Rectal smooth muscle tissue (tissue), 1 donor: ENCODE measurements at regions not wholly inside any gene's neighbourhood (a gene's known extent, or its start where the extent isn't known, plus 50 kb on each side); places are given as distances from the start of the nearest gene placed in this dataset.
"Not testable (repeated sequence)": the region's sequence is repeated elsewhere in the genome, so short reads cannot be mapped to it uniquely, and the experiment has no call there.

Source experiments
- H3K27ac ChIP-seq: one replicate; pipeline ENCODE4 v1.7.0; 2013; ENCODE audit warnings: low read depth, low read length, inconsistent platforms
- H3K27me3 ChIP-seq: one replicate; pipeline ENCODE4 v1.7.0; 2013; ENCODE audit warnings: low read length; ENCODE audit not compliant: control insufficient read depth, insufficient read depth
- H3K36me3 ChIP-seq: one replicate; pipeline ENCODE4 v1.7.0; 2013; ENCODE audit warnings: low read length; ENCODE audit not compliant: control insufficient read depth, insufficient read depth
- H3K4me1 ChIP-seq: one replicate; pipeline ENCODE4 v1.7.0; 2013; ENCODE audit warnings: low read length; ENCODE audit not compliant: control insufficient read depth, insufficient read depth
- H3K4me3 ChIP-seq: one replicate; pipeline ENCODE4 v1.7.0; 2013; ENCODE audit warnings: low read length
- H3K9ac ChIP-seq: one replicate; pipeline ENCODE4 v1.7.0; 2013; ENCODE audit warnings: low read length

DNA sequence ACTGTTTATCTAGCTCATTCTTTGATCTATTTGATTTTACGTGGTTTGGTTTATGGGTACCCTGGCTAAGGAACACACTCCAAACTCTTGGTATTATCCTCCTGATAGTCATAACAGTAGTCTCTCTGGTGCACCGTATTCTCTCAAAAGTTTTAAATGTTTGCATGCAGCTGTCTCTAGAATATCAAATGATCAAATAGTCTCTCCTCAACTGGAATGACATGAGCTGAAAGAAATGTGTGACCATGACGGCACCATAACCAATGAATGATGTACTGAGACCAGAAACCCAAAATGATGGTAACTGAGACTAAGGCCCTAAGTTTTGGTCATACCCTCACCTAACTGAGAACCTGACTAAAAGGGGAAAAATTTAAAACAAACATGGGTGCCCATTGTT, 319.4 kb downstream of the SLC7A11 start:
- Histone ChIP-seq H3K9ac (no peak overlapping the region), H3K27ac (no peak overlapping the region), H3K4me3 (no peak overlapping the region), H3K27me3 (no peaks in the 10 kb centered on the region), H3K36me3 (no peaks in the 10 kb centered on the region), H3K4me1 (no peaks in the 10 kb centered on the region)

DNA sequence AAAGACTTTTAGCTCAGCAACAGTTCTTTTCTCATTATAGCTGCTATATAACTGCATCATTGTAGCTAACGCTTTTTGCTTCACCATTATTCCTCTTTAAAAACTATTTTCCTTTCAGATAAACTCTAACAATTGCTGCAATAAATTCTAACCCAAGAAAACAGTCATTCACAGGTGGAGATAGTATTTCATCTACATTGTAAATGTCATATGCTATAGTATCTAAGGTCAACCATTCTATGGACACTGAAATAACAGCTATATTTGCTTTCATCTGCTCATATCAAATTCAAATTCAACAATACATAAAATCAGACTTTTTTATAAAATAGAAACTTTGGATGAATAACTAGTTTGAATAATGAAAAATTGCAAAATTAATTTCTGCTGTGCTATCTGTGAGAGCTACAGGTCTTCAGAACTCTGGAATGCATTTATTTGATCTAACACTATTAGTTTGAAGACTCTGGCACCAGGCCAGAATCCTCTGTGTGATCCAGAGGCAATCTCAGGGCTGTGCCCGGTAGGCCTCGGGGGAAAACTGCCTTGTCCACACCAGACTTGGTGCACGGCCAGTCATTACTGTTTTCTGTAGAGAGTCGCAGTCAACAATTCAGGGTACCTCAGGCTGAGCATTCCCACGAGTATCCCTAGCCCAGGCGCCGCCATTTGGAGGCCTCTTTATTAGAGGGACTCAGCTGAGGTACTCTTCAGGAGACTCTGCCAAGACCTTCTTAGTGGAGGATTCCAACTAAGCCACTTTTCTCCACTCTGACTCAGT, 332.4 kb downstream of the SLC7A11 start:
- Histone ChIP-seq H3K27me3 (no peaks in the 10 kb centered on the region), H3K4me1 (no peaks in the 10 kb centered on the region), H3K4me3 (no peak overlapping the region), H3K9ac (no peak overlapping the region), H3K36me3 (no peaks in the 10 kb centered on the region), H3K27ac (no peak overlapping the region)

DNA sequence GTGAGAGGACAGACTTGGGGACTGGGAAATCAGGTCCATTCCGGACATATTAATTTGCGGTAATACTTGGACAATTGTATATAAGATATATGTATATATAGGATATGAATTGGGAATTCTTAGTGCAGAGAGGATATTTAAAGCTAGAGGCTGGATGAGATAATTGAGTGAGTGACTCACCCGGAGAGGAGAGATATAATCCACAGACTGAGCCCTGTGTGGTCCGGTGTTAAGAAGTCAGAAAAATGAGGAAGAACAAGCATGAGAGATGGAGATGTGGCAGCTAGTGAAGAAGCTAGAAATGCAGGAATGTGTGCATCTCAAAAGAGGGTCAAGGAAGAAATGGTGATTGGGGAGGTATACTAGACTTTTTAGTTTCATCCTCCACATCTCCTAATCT, 336.2 kb downstream of the SLC7A11 start:
- Histone ChIP-seq H3K36me3 (no peaks in the 10 kb centered on the region), H3K9ac (no peak overlapping the region), H3K27ac (no peak overlapping the region)

GRCh38 chr4:137901114-137901513, 341.0 kb downstream of the SLC7A11 start:
- H3K27me3 ChIP-seq: no peaks in the 10 kb centered on the region
- H3K27ac ChIP-seq: no peak overlapping the region
- H3K4me3 ChIP-seq: no peak overlapping the region
- no peak overlapping the region for H3K9ac ChIP-seq
- no peaks in the 10 kb centered on the region for H3K36me3 ChIP-seq
- H3K4me1 ChIP-seq: no peaks in the 10 kb centered on the region

More for the DNA sequence above, 336.2 kb downstream of the SLC7A11 start:
- Histone ChIP-seq H3K4me3 (no peak overlapping the region), H3K27me3 (no peaks in the 10 kb centered on the region), H3K4me1 (no peaks in the 10 kb centered on the region)

GRCh38 chr4:137896221-137896737, 345.9 kb downstream of the SLC7A11 start:
- Histone ChIP-seq H3K27ac (no peak overlapping the region), H3K27me3 (no peaks in the 10 kb centered on the region), H3K4me3 (no peak overlapping the region), H3K36me3 (no peaks in the 10 kb centered on the region), H3K9ac (no peak overlapping the region), H3K4me1 (no peaks in the 10 kb centered on the region)

- not testable (repeated sequence) for H3K4me1 ChIP-seq, H3K4me3 ChIP-seq, H3K36me3 ChIP-seq, H3K27ac ChIP-seq, H3K27me3 ChIP-seq, H3K9ac ChIP-seq
Observed at GRCh38 chr4:137895515-137895914, 346.6 kb downstream of the SLC7A11 start.

DNA sequence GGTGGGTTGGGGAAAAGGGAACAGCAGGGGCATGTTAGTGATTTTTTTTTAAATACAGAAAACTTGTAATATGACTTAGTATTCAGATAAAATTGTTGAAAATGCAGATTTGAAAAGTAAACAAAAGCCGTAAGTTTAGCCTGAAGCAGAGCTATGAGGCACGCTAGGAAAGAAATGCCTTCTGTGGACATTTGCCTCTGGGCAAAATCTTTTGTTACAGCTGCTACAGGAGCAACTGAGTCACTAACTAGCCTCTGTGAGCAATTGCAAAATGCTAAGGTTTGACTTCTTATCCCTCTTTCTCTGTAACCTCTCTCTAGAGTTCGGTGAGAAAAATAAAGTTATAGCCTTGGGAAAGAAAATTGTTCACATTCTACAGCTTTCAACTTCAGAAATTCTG, 350.0 kb downstream of the SLC7A11 start:
- Histone ChIP-seq H3K36me3 (no peaks in the 10 kb centered on the region), H3K4me1 (no peaks in the 10 kb centered on the region), H3K4me3 (no peak overlapping the region), H3K27me3 (no peaks in the 10 kb centered on the region), H3K27ac (no peak overlapping the region), H3K9ac (no peak overlapping the region)

GRCh38 chr4:137890812-137891211, 351.3 kb downstream of the SLC7A11 start:
- Histone ChIP-seq H3K4me1 (no peaks in the 10 kb centered on the region), H3K9ac (no peak overlapping the region), H3K27ac (no peak overlapping the region), H3K27me3 (no peaks in the 10 kb centered on the region), H3K36me3 (no peaks in the 10 kb centered on the region), H3K4me3 (no peak overlapping the region)

- Histone ChIP-seq H3K27ac (no peak overlapping the region), H3K36me3 (no peaks in the 10 kb centered on the region), H3K9ac (no peak overlapping the region), H3K27me3 (no peaks in the 10 kb centered on the region), H3K4me1 (no peaks in the 10 kb centered on the region), H3K4me3 (no peak overlapping the region)
Observed at GRCh38 chr4:137881641-137882040, 349.3 kb upstream of the PCDH18 start.

DNA sequence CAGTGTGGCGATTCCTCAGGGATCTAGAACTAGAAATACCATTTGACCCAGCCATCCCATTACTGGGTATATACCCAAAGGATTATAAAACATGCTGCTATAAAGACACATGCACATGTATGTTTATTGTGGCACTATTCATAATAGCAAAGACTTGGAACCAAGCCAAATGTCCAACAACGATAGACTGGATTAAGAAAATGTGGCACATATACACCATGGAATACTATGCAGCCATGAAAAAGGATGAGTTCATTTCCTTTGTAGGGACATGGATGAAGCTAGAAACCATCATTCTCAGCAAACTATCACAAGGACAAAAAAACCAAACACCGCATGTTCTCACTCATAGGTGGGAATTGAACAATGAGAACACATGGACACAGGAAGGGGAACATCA, 335.8 kb upstream of the PCDH18 start:
- H3K4me3 ChIP-seq, H3K36me3 ChIP-seq, H3K9ac ChIP-seq: not testable (repeated sequence)

DNA sequence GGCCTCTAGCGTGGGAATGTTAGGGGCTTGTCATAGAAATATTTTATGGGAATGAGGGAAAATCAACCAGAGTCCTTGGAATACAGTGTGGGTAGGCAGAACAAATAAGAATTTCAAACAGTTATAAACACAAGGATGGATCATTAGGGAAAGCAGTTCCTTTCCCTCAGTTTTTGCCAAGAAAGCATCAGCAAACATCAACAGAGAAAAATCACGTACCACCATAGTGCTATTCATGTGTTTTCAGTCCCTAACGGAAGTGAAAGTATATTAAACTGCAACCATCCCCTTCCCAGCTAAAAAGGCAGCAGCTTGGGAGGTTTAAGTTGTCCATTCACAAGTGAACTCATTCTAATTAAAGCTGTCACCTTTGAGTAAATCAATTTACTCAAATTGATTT, 334.4 kb upstream of the PCDH18 start:
- no peak overlapping the region for H3K9ac ChIP-seq

More for the DNA sequence above, 335.8 kb upstream of the PCDH18 start:
- H3K27ac ChIP-seq, H3K4me1 ChIP-seq, H3K27me3 ChIP-seq: not testable (repeated sequence)

GRCh38 chr4:137861682-137862081, 329.4 kb upstream of the PCDH18 start:
- no peaks in the 10 kb centered on the region for H3K27me3 ChIP-seq
- H3K36me3 ChIP-seq: no peaks in the 10 kb centered on the region
- H3K27ac ChIP-seq: no peak overlapping the region
- H3K4me1 ChIP-seq: no peaks in the 10 kb centered on the region
- H3K9ac ChIP-seq: no peak overlapping the region
- H3K4me3 ChIP-seq: no peak overlapping the region

More for the DNA sequence above, 334.4 kb upstream of the PCDH18 start:
- Histone ChIP-seq H3K27ac (no peak overlapping the region), H3K36me3 (no peaks in the 10 kb centered on the region), H3K27me3 (no peaks in the 10 kb centered on the region), H3K4me1 (no peaks in the 10 kb centered on the region), H3K4me3 (no peak overlapping the region)

DNA sequence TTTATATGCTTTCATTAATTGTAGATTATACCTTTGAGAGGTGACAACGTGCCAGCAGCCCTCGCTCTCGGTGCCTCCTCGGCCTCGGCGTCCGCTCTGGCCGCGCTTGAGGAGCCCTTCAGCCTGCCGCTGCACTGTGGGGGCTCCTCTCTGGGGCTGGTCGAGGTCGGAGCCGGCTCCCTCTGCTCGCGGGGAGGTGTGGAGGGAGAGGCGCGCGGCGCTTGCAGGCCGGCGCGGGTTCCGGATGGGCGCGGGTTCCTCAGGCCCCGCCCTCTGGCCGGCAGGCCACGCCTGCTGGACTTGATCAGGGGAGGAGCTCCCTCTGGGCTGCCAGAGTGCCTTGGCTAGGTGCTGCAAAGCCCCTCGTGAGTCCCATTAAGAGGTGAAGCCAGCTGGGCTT, 321.1 kb upstream of the PCDH18 start:
- no peak overlapping the region for H3K4me3 ChIP-seq
- H3K9ac ChIP-seq: no peak overlapping the region
- H3K27me3 ChIP-seq: no peaks in the 10 kb centered on the region
- no peaks in the 10 kb centered on the region for H3K4me1 ChIP-seq
- no peak overlapping the region for H3K27ac ChIP-seq
- H3K36me3 ChIP-seq: no peaks in the 10 kb centered on the region
